NCI-H2196 (cell line): ENCODE measurements at regions not wholly inside any gene's neighbourhood (a gene's known extent, or its start where the extent isn't known, plus 50 kb on each side); places are given as distances from the start of the nearest gene placed in this dataset.

Source experiments
- DNase-seq: peaks from one replicate; lab custom pipeline; 2025; ENCODE audit not compliant: unreplicated experiment; lab: John Stamatoyannopoulos, UW

DNA sequence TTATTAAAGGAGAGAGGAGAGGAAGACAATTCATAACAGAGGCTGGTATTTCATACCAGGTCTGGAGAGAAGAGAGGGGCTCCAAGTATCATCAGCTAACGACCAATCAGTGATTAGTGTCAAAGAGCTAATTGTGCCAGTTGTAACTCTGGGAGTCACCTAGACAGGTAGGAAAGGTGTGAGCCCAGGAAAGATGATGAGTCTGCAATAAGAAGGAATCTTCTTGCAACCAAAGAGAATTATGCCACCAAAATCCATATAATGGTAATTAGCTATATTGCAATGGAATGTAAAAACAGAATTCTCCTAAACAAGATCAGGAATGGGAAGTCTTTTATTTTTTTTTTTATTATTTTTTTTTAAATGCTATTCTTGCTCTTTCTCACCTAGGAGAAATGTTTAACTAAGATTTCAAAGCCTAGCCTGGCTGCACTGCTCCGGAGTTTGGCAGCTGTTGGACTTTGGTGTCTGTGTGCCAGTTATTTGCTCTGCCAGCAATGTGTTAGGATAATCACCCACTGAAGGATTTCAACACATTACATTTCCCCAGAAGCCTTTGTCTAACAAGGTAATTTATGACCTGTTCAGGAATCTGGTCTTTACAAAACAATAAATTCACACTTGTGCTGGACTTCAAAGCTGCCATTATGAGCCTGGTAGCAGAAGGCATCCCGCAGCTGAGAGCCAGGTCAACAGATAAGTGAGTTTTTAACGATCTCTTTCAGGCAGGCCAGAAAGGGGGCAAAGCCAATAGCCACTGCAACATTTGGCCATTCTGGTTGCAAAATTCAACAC is 89.4 kb downstream of the FOXB1 start:
- DNase-seq = no peak

DNA sequence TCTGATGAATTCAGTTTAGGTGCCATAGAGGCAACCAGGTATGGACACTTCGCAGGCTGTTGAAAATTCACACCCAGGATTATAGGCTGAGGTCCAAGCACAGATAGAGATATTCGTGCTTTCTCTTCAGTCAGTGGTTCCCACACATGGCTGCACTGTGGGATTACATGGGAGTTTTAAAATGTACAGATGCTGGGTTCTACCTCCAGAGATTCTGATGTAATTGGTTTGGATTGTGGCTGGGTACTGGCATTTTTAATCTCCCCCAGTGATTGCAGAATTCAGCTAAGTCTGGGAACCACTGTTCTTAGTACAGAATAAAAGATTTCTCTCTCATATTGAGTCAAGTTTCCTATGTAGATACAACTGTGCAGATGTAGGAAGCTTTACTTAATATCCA is 91.6 kb downstream of the FOXB1 start:
- no peak for DNase-seq

GRCh38 chr15:60096157-60096556 is 92.0 kb downstream of the FOXB1 start:
- no peak for DNase-seq

DNA sequence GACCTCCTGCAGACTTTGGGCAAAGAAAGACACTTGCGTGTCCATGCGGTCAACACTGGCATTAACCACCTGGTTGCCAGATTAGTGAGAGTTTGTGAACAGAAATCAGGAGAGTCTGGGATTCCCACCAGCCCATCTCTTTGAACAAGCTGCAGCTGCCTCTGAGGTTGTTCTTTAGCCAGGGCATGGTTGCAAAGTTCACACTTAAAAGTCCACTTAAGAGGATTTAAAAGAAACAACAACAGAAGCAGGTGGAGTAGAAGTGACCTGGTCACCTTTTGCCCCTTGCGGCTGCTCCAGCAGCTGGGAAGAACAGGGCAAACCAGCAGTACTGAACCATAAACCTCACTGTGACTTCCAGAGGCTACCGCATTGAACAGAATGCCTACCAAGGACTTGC is 97.3 kb downstream of the FOXB1 start:
- no peak for DNase-seq

GRCh38 chr15:60102748-60103147 is 98.6 kb downstream of the FOXB1 start:
- DNase-seq = no peak

- DNase-seq = no peak
These were observed 106.8 kb downstream of the FOXB1 start for GRCh38 chr15:60110909-60111308.

- DNase-seq = no peak
These were observed 111.7 kb downstream of the FOXB1 start for GRCh38 chr15:60115579-60116380.

- DNase-seq = no peak
These were observed 112.5 kb downstream of the FOXB1 start for GRCh38 chr15:60116456-60117089.

DNA sequence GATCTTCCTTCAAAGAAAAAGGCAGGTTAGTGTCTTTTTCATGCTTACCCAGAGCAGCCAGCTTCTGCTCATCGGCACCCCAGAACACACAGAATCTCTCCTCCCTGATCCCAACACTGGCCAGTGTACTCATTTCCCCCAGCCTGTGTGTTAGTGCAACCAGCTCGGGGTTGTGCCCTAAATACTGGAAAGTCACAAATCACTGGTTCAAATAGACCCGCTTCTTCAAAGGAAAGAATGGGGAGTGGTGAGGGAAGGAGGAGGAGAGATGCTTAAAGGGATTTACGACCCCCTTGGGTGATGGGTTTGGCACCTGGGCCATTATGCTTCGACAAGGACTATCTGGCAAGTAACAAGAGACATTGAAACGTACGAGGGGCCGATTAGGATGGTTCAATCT is 114.0 kb downstream of the FOXB1 start:
- DNase-seq = no peak

DNA sequence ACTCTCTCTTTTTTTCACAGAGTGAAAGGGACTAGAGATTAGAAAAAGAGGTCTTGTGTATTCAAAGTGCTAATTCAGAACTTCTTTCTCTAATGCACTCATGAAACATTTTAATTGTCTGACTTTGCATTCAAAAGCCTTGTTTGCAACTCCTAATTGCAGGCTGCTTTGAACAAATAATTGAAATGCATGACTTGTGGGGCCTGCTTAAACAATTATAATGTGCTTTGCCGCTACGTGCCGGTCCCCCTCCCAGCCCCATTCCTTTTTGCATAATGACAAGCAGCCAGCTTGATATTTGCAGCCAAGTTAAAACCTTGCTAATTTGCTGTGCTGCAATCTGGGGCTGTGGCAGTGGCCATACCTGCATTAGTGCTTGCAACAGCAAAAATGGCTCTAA is 114.5 kb downstream of the FOXB1 start:
- DNase-seq = no peak

- DNase-seq = no peak
These were observed 115.0 kb downstream of the FOXB1 start for GRCh38 chr15:60119101-60119500.

DNA sequence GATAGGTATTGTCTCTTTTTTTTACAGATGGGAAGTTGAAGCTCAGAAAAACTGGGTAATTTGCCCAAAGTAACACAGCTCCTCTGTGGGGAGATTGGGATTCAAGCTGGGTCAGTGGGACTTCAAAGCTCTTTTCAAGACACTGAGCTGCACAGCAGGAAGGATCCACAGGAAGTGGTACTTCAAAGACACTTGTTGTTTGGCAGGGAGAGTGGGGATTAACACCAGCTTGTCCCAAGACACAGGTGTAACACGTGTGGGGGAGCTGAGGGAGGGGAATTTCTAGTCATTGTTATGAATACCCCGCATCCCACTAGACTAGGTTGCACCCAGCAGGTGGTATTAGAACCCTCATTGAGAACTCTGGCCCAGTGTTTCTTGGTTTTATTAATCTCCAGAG is 116.0 kb downstream of the FOXB1 start:
- no peak for DNase-seq

GRCh38 chr15:60121845-60122244 is 117.7 kb downstream of the FOXB1 start:
- DNase-seq = no peak

GRCh38 chr15:60122691-60123090 is 118.6 kb downstream of the FOXB1 start:
- no peak for DNase-seq

DNA sequence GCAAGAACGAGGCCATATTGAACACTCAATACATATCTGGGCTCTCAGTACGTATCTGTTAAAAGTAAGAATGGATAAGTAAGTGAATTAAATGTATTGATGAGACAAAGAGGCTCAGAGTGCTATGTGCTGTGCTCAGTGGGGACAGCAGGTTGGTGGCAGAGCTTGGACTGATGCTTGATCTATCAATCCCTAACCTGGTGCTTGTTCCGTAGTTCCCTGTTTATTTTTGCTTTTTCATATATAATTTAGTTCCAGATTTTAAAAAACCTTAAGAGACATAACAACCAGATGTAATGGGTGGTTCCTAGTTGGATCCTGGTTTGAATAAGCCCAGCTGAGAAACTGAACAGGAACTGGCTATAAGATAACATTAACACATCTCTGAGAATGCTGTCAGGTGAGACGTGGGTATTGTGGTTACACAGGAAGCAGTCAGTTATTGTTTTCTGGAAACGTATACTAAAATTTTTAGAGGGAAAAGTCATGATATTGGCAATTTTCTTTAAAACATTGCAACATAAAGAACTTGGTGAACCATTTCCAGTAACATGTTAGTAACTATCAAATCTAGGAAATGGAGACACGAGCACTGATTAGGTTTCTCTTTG is 120.5 kb downstream of the FOXB1 start:
- no peak for DNase-seq

DNA sequence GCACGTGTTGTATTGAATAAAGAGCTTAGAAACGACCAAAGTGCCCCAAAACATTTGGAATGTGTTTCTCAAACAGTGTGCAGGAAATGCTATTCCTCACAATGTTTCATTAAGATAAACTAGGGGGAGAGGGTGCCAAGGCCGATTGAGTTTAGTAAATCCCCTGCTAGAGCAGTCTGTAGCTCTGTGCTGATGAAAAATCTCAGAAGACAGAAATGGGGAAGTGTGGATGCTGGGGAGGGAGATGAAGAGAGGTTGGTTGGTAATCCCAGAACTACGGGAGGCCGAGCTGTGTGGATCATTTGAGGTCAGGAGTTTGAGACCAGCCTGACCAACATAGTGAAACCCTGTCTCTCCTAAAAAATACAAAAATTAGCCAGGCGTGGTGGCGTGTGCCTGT is 121.2 kb downstream of the FOXB1 start:
- DNase-seq = no peak

- no peak for DNase-seq
These were observed 122.1 kb downstream of the FOXB1 start for GRCh38 chr15:60126200-60126599.

DNA sequence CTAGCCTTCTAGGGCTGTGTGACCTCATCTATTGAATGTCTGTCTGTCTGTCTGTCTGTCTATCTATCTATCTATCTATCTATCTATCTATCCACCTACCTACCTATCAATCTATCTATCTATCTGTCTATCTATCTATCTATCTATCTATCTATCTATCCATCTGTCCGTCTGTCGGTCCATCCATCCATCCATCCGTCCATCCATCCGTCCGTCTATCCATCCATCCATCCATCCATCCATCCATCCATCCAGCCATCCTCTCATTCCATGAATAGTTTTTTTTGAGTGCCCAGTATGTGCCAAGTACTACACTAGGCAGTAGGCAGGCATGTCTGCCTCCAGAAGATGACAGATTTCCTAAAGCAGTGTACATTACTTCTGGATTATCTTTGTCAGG is 122.5 kb downstream of the FOXB1 start:
- no peak for DNase-seq

DNA sequence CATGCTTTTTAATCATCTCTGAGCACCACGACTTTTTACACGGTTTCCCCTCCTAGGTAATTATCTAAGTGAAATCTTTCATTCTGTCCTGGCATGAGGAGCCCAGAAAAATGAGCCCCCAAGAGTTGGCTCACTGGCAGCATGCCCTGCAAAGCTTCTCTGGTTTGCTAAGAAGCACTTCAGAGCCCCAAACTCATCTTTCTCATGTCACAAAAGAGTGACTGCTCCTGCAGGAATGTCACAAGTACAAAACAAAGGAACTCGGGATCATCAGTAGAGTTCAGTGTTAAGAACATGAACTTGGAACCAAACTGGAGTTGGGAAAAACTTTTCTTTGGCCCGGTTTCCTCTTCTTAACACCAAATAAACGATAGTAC is 123.9 kb downstream of the FOXB1 start:
- no peak for DNase-seq

DNA sequence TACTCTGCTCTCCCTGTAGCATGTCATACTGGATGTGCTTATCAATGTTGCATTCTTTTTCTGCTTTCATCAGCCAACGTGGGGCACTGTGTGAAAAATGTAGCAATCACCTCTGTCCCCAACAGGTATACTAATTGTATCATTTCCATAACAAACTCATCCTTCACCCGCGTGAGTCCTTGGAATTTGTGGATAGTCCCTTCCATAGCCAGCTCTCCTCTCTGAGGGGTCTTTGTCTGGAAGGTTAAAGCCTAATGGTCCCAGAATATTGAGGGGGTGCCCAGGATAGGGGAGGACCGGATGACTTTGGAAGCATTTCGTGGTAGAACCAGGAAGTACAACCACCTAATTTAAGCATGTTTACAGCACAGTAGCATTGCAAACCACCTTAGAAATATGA is 124.6 kb downstream of the FOXB1 start:
- no peak for DNase-seq

DNA sequence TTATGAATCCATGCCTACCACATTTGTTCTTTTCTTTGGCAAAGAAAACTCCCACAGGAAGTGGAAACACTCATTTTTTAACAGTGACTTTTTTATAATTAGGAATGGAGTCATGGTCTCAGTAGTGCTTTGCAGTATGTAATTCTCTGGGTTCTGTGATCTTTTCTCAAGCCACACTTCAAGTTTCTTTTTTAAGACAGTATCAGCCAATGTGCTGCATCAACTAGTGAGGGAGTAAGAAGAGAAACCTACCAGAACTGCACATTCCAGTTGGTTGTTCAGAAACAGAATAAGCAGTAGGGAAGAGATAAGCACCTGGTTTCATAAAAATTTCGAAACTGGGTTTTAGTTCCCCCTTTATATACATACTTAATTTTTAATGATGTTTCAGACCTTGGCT is 126.3 kb downstream of the FOXB1 start:
- DNase-seq = no peak

GRCh38 chr15:60130821-60131220 is 126.7 kb downstream of the FOXB1 start:
- DNase-seq = no peak
